Adipocyte (in vitro differentiated cells): ENCODE measurements at regions not wholly inside any gene's neighbourhood (a gene's known extent, or its start where the extent isn't known, plus 50 kb on each side); places are given as distances from the start of the nearest gene placed in this dataset.

Experiments
- DNase-seq: peaks from one replicate; pipeline ENCODE4 v3.0.0-alpha.2; 2015; ENCODE audit warnings: low read depth
- H3K27me3 ChIP-seq: replicated peaks from 2 replicates; pipeline ENCODE4 v1.7.0; 2013; ENCODE audit warnings: mild to moderate bottlenecking, low read length, moderate library complexity; ENCODE audit not compliant: control insufficient read depth, insufficient read depth
- H3K36me3 ChIP-seq: 2 replicates; pipeline ENCODE4 v1.7.0; 2013; ENCODE audit warnings: low read length, mild to moderate bottlenecking, moderate library complexity; ENCODE audit not compliant: control insufficient read depth, insufficient read depth, severe bottlenecking
- H3K4me1 ChIP-seq: 2 replicates; pipeline ENCODE4 v1.7.0; 2013; ENCODE audit warnings: mild to moderate bottlenecking, low read length, moderate library complexity; ENCODE audit not compliant: control insufficient read depth, insufficient read depth
- H3K4me3 ChIP-seq: 2 replicates; pipeline ENCODE4 v1.7.0; 2013; ENCODE audit warnings: mild to moderate bottlenecking, low read length, moderate library complexity
- H3K9ac ChIP-seq: 2 replicates; pipeline ENCODE4 v1.7.0; 2013; ENCODE audit warnings: mild to moderate bottlenecking, low read length, moderate library complexity
- H3K9me3 ChIP-seq: 2 replicates; pipeline ENCODE4 v1.7.0; 2013; ENCODE audit warnings: mild to moderate bottlenecking, low read length, moderate library complexity; ENCODE audit not compliant: control insufficient read depth

- DNase-seq: no peak
- peaks cover 15% of the 10 kb centered on the region for H3K9me3 ChIP-seq
- peaks cover 2% of the 10 kb centered on the region for H3K4me1 ChIP-seq
- no peak overlapping the region for H3K4me3 ChIP-seq
- H3K36me3 ChIP-seq: no peaks in the 10 kb centered on the region
- H3K27me3 ChIP-seq: no peaks in the 10 kb centered on the region
- no peak overlapping the region for H3K9ac ChIP-seq
Observed at GRCh38 chr1:170356585-170356984, 175.4 kb upstream of the GORAB start.

- no peak for DNase-seq
- H3K4me1 ChIP-seq: no peaks in the 10 kb centered on the region
- no peaks in the 10 kb centered on the region for H3K36me3 ChIP-seq
- no peaks in the 10 kb centered on the region for H3K27me3 ChIP-seq
- no peak overlapping the region for H3K9ac ChIP-seq
- H3K4me3 ChIP-seq: no peak overlapping the region
- H3K9me3 ChIP-seq: peaks cover 18% of the 10 kb centered on the region
Observed at GRCh38 chr1:170357750-170358149, 174.2 kb upstream of the GORAB start.

GRCh38 chr1:170360601-170361000 is 171.4 kb upstream of the GORAB start:
- peaks cover 28% of the 10 kb centered on the region for H3K9me3 ChIP-seq
- H3K27me3 ChIP-seq: no peaks in the 10 kb centered on the region
- H3K4me1 ChIP-seq: no peaks in the 10 kb centered on the region
- no peaks in the 10 kb centered on the region for H3K36me3 ChIP-seq
- H3K9ac ChIP-seq: no peak overlapping the region
- DNase-seq: no peak
- H3K4me3 ChIP-seq: no peak overlapping the region

GRCh38 chr1:170365331-170365730 is 166.6 kb upstream of the GORAB start:
- H3K27me3 ChIP-seq: no peaks in the 10 kb centered on the region
- no peaks in the 10 kb centered on the region for H3K4me1 ChIP-seq
- H3K36me3 ChIP-seq: no peaks in the 10 kb centered on the region
- H3K4me3 ChIP-seq: no peak overlapping the region
- H3K9ac ChIP-seq: no peak overlapping the region
- H3K9me3 ChIP-seq: peaks cover 13% of the 10 kb centered on the region
- DNase-seq: no peak

- no peak for DNase-seq
- H3K4me1 ChIP-seq: no peaks in the 10 kb centered on the region
- H3K9me3 ChIP-seq: peaks cover 13% of the 10 kb centered on the region
- no peak overlapping the region for H3K9ac ChIP-seq
- no peaks in the 10 kb centered on the region for H3K36me3 ChIP-seq
- H3K4me3 ChIP-seq: no peak overlapping the region
- H3K27me3 ChIP-seq: no peaks in the 10 kb centered on the region
Observed at GRCh38 chr1:170366980-170367379, 165.0 kb upstream of the GORAB start.

GRCh38 chr1:170367615-170368014 is 164.4 kb upstream of the GORAB start:
- Histone ChIP-seq H3K27me3 (no peaks in the 10 kb centered on the region), H3K4me1 (no peaks in the 10 kb centered on the region), H3K36me3 (no peaks in the 10 kb centered on the region), H3K9me3 (peaks cover 10% of the 10 kb centered on the region), H3K9ac (no peak overlapping the region), H3K4me3 (no peak overlapping the region)
- DNase-seq: no peak

GRCh38 chr1:170369000-170369399 is 163.0 kb upstream of the GORAB start:
- H3K4me1 ChIP-seq: no peaks in the 10 kb centered on the region
- H3K36me3 ChIP-seq: no peaks in the 10 kb centered on the region
- H3K9ac ChIP-seq: no peak overlapping the region
- H3K9me3 ChIP-seq: peaks cover 9% of the 10 kb centered on the region
- DNase-seq: no peak
- no peaks in the 10 kb centered on the region for H3K27me3 ChIP-seq
- H3K4me3 ChIP-seq: no peak overlapping the region

GRCh38 chr1:170369417-170369816 is 162.5 kb upstream of the GORAB start:
- no peaks in the 10 kb centered on the region for H3K27me3 ChIP-seq
- no peaks in the 10 kb centered on the region for H3K4me1 ChIP-seq
- H3K9ac ChIP-seq: no peak overlapping the region
- no peak overlapping the region for H3K4me3 ChIP-seq
- H3K9me3 ChIP-seq: peaks cover 5% of the 10 kb centered on the region
- no peaks in the 10 kb centered on the region for H3K36me3 ChIP-seq
- no peak for DNase-seq

GRCh38 chr1:170370087-170370486 is 161.9 kb upstream of the GORAB start:
- H3K4me1 ChIP-seq: no peaks in the 10 kb centered on the region
- H3K36me3 ChIP-seq: no peaks in the 10 kb centered on the region
- H3K9ac ChIP-seq: no peak overlapping the region
- no peaks in the 10 kb centered on the region for H3K9me3 ChIP-seq
- H3K27me3 ChIP-seq: no peaks in the 10 kb centered on the region
- no peak overlapping the region for H3K4me3 ChIP-seq
- no peak for DNase-seq

GRCh38 chr1:170375082-170375723 is 156.8 kb upstream of the GORAB start:
- Histone ChIP-seq H3K4me3 (no peak overlapping the region), H3K9me3 (no peaks in the 10 kb centered on the region), H3K9ac (no peak overlapping the region), H3K27me3 (no peaks in the 10 kb centered on the region), H3K36me3 (no peaks in the 10 kb centered on the region), H3K4me1 (peaks cover 24% of the 10 kb centered on the region)
- DNase-seq: peak; percentile 30

GRCh38 chr1:170376801-170377385 is 155.1 kb upstream of the GORAB start:
- Histone ChIP-seq H3K27me3 (no peaks in the 10 kb centered on the region), H3K36me3 (no peaks in the 10 kb centered on the region), H3K4me3 (peak overlapping the region; percentile 20), H3K9me3 (no peaks in the 10 kb centered on the region), H3K9ac (no peak overlapping the region), H3K4me1 (peaks cover 24% of the 10 kb centered on the region)
- peak; percentile 52 for DNase-seq

- Histone ChIP-seq H3K4me1 (peaks cover 24% of the 10 kb centered on the region), H3K4me3 (peak overlapping the region; percentile 20), H3K9ac (no peak overlapping the region), H3K9me3 (no peaks in the 10 kb centered on the region), H3K27me3 (no peaks in the 10 kb centered on the region), H3K36me3 (no peaks in the 10 kb centered on the region)
- DNase-seq: no peak
Observed at GRCh38 chr1:170377440-170377839, 154.5 kb upstream of the GORAB start.
